ENCODE measurements at regions not wholly inside any gene's neighbourhood (a gene's known extent, or its start where the extent isn't known, plus 50 kb on each side); places are given as distances from the start of the nearest gene placed in this dataset.
A peak's percentile ranks its signal among the peaks of the same experiment; 100 is the strongest.
"Not testable (repeated sequence)": the region's sequence is repeated elsewhere in the genome, so short reads cannot be mapped to it uniquely, and the experiment has no call there.

- Histone ChIP-seq H3K27me3 (ENCODE audit: insufficient read depth, low read length) (no peaks in the 10 kb centered on the region), H3K79me2 (ENCODE audit: insufficient read depth, low read length) (no peaks in the 10 kb centered on the region), H4K5ac (ENCODE audit: insufficient read length, low read depth, low read length) (no peak overlapping the region), H3K23ac (ENCODE audit: insufficient read length, low read depth, low read length) (no peak overlapping the region), H2AK5ac (ENCODE audit: insufficient read length, low read length) (no peak overlapping the region), H3K4ac (ENCODE audit: low read depth, low read length) (no peak overlapping the region), H3K14ac (ENCODE audit: insufficient read depth, low read length) (no peak overlapping the region), H3K4me1 (ENCODE audit: insufficient read depth, low read length) (no peaks in the 10 kb centered on the region; the same call in 1 of the 2 replicates), H2BK20ac (ENCODE audit: low read depth, low read length, poor library complexity, severe bottlenecking) (no peak overlapping the region), H3K4me2 (ENCODE audit: insufficient read depth, insufficient read length, low read length) (no peak overlapping the region), H3K18ac (ENCODE audit: insufficient read length, low read depth, low read length) (no peak overlapping the region), H3K9ac (ENCODE audit: extremely low read depth, insufficient read length, low read length) (no peak overlapping the region), H3K79me1 (ENCODE audit: insufficient read depth, low read depth, low read length, poor library complexity, severe bottlenecking) (no peaks in the 10 kb centered on the region), H2BK12ac (ENCODE audit: insufficient read length, low read depth, low read length) (no peak overlapping the region), H3K56ac (ENCODE audit: insufficient read length, low read depth, low read length) (no peak overlapping the region), H3T11ph (ENCODE audit: low read length) (no peak overlapping the region), H3K23me2 (ENCODE audit: insufficient read length, low read depth, low read length, poor library complexity, severe bottlenecking) (no peaks in the 10 kb centered on the region), H2BK120ac (ENCODE audit: low read depth, low read length, poor library complexity, severe bottlenecking) (no peak overlapping the region), H3K9me3 (ENCODE audit: control insufficient read depth, low read depth, low read length) (no peaks in the 10 kb centered on the region), H2BK5ac (ENCODE audit: insufficient read length, low read length) (no peak overlapping the region), H3K27ac (ENCODE audit: insufficient read length, low read depth, low read length) (no peak overlapping the region), H2AFZ (ENCODE audit: low read length) (no peak overlapping the region), H2BK15ac (ENCODE audit: low read depth, low read length) (no peak overlapping the region), H4K20me1 (ENCODE audit: control insufficient read depth, insufficient read depth, insufficient read length) (no peaks in the 10 kb centered on the region), H4K91ac (ENCODE audit: insufficient read length, low read depth, low read length) (no peak overlapping the region), H4K8ac (replicated peaks; ENCODE audit: insufficient read length, low read depth, low read length) (no peak overlapping the region)
- Mint-ChIP-seq H3K36me3 (ENCODE audit: insufficient read depth in 1 of 3, low read depth in 3 of 3) (no peaks in the 10 kb centered on the region), H3K27me3 (ENCODE audit: low read depth) (no peaks in the 10 kb centered on the region; the same call in 1 of the 2 replicates), H3K9me3 (no peaks in the 10 kb centered on the region), H3K4me1 (peaks cover 22 to 28% of the 10 kb centered on the region in 2 experiments), H3K27ac (peak overlapping the region in 1 of 3 experiments; percentile 51; a peak in 1 of 7 replicates), H3K4me3 (no peak overlapping the region)
- no CpG with 5 or more reads among the region's 3 CpGs for WGBS (ENCODE audit: extremely low coverage, insufficient read length, low lambda C conversion rate)
- no peak for DNase-seq
- TF ChIP-seq, protein P1, sequence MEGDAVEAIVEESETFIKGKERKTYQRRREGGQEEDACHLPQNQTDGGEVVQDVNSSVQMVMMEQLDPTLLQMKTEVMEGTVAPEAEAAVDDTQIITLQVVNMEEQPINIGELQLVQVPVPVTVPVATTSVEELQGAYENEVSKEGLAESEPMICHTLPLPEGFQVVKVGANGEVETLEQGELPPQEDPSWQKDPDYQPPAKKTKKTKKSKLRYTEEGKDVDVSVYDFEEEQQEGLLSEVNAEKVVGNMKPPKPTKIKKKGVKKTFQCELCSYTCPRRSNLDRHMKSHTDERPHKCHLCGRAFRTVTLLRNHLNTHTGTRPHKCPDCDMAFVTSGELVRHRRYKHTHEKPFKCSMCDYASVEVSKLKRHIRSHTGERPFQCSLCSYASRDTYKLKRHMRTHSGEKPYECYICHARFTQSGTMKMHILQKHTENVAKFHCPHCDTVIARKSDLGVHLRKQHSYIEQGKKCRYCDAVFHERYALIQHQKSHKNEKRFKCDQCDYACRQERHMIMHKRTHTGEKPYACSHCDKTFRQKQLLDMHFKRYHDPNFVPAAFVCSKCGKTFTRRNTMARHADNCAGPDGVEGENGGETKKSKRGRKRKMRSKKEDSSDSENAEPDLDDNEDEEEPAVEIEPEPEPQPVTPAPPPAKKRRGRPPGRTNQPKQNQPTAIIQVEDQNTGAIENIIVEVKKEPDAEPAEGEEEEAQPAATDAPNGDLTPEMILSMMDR (conservative IDR thresholded peaks at IDR 0.05) = no peak
These were observed 215.1 kb upstream of the ZNF217 start for GRCh38 chr20:53808733-53809132.

- not testable (repeated sequence) for H3K79me1 ChIP-seq (ENCODE audit: insufficient read depth, low read depth, low read length, poor library complexity, severe bottlenecking); H3K27me3 ChIP-seq (ENCODE audit: insufficient read depth, low read length); H3K18ac ChIP-seq (ENCODE audit: insufficient read length, low read depth, low read length); H3K23ac ChIP-seq (ENCODE audit: insufficient read length, low read depth, low read length); H4K5ac ChIP-seq (ENCODE audit: insufficient read length, low read depth, low read length); H3K9me3 ChIP-seq (ENCODE audit: control insufficient read depth, low read depth, low read length); H3K4me1 ChIP-seq (ENCODE audit: insufficient read depth, low read length); H4K20me1 ChIP-seq (ENCODE audit: control insufficient read depth, insufficient read depth, insufficient read length); H3K36me3 Mint-ChIP-seq (ENCODE audit: insufficient read depth in 1 of 3, low read depth in 3 of 3); H3K4me2 ChIP-seq (ENCODE audit: insufficient read depth, insufficient read length, low read length); H3K4me3 Mint-ChIP-seq; H2BK5ac ChIP-seq (ENCODE audit: insufficient read length, low read length); H3K9ac ChIP-seq (ENCODE audit: extremely low read depth, insufficient read length, low read length); H3K9me3 Mint-ChIP-seq; H2AFZ ChIP-seq (ENCODE audit: low read length); H3K4ac ChIP-seq (ENCODE audit: low read depth, low read length); H3K27me3 Mint-ChIP-seq (ENCODE audit: low read depth); H2BK15ac ChIP-seq (ENCODE audit: low read depth, low read length); H3K23me2 ChIP-seq (ENCODE audit: insufficient read length, low read depth, low read length, poor library complexity, severe bottlenecking); H3K79me2 ChIP-seq (ENCODE audit: insufficient read depth, low read length); H4K91ac ChIP-seq (ENCODE audit: insufficient read length, low read depth, low read length); H3K27ac ChIP-seq (ENCODE audit: insufficient read length, low read depth, low read length); H3K27ac Mint-ChIP-seq; H2BK120ac ChIP-seq (ENCODE audit: low read depth, low read length, poor library complexity, severe bottlenecking); H2BK20ac ChIP-seq (ENCODE audit: low read depth, low read length, poor library complexity, severe bottlenecking); H4K8ac ChIP-seq (replicated peaks; ENCODE audit: insufficient read length, low read depth, low read length); H3K14ac ChIP-seq (ENCODE audit: insufficient read depth, low read length); H2AK5ac ChIP-seq (ENCODE audit: insufficient read length, low read length); H3T11ph ChIP-seq (ENCODE audit: low read length); H3K56ac ChIP-seq (ENCODE audit: insufficient read length, low read depth, low read length); DNase-seq; H2BK12ac ChIP-seq (ENCODE audit: insufficient read length, low read depth, low read length)
- peaks cover 22 to 28% of the 10 kb centered on the region in 2 experiments for H3K4me1 Mint-ChIP-seq
- whole genome bisulfite sequencing (ENCODE audit: extremely low coverage, insufficient read length, low lambda C conversion rate) = no CpG with 5 or more reads among the region's 10 CpGs
These were observed 214.7 kb upstream of the ZNF217 start for GRCh38 chr20:53808302-53808701.
